PC-3 (cell line): ENCODE measurements at regions not wholly inside any gene's neighbourhood (a gene's known extent, or its start where the extent isn't known, plus 50 kb on each side); places are given as distances from the start of the nearest gene placed in this dataset.
A peak's percentile ranks its signal among the peaks of the same experiment; 100 is the strongest.

Experiments
- ATAC-seq: fragments of 200-7000 bp; cut with Tn5 transposase; 2 replicates; pipeline ENCODE4 v1.9.1; 2020; ENCODE audit warnings: mild to moderate bottlenecking, moderate library complexity
- BruUV-seq: library from RNA; stranded (reverse); fragments of 400-500 nt; replicated peaks from 2 replicates; lab custom pipeline; 2021; lab: Mats Ljungman, UMichigan
- CTCF ChIA-PET: fragments of 300-600 bp; sonication (Branson Sonifier 250); formaldehyde crosslinking; loops from one replicate; lab custom pipeline; 2022; ENCODE audit warnings: antibody characterized with exemption; lab: Charles Lee
- POLR2A ChIA-PET: fragments of 300-600 bp; sonication (Branson Sonifier 250); formaldehyde crosslinking; loops from one replicate; lab custom pipeline; 2022; ENCODE audit warnings: antibody characterized with exemption; ENCODE audit not compliant: unreplicated experiment; lab: Charles Lee
- DNase-seq: peaks from one replicate; pipeline ENCODE4 v3.0.0-alpha.2; 2015
- H2AFZ ChIP-seq: fragments of 300-600 bp; sonication (generic); 2 replicates; pipeline ENCODE4 v1.6.0; 2016; ENCODE audit warnings: antibody characterized with exemption, low read length
- H3F3A ChIP-seq: fragments of 300-600 bp; sonication (generic); one replicate; pipeline ENCODE4 v1.6.0; 2017; ENCODE audit warnings: antibody characterized with exemption, low read length, control low read depth, mild to moderate bottlenecking; ENCODE audit not compliant: unreplicated experiment
- H3K27ac ChIP-seq: fragments of 300-600 bp; sonication (generic); 2 replicates; pipeline ENCODE4 v1.5.1; 2016; ENCODE audit warnings: mild to moderate bottlenecking, low read length
- H3K27me3 ChIP-seq: fragments of 300-600 bp; sonication (generic); 2 replicates; pipeline ENCODE4 v1.6.1; 2016; ENCODE audit warnings: low read length, mixed read lengths
- H3K36me3 ChIP-seq: fragments of 300-600 bp; sonication (generic); 2 replicates; pipeline ENCODE4 v1.6.1; 2016; ENCODE audit warnings: low read depth, mixed run types, low read length, mixed read lengths
- H3K4me1 ChIP-seq: fragments of 300-600 bp; sonication (generic); 2 replicates; pipeline ENCODE4 v1.5.1; 2016; ENCODE audit warnings: low read length; ENCODE audit not compliant: insufficient read depth
- H3K4me2 ChIP-seq: fragments of 300-600 bp; sonication (generic); 2 replicates; pipeline ENCODE4 v1.6.0; 2016; ENCODE audit warnings: low read length
- H3K4me3 ChIP-seq: fragments of 300-600 bp; sonication (generic); 2 replicates; pipeline ENCODE4 v1.5.1; 2016; ENCODE audit warnings: mild to moderate bottlenecking, low read length, mixed read lengths
- H3K79me2 ChIP-seq: fragments of 300-600 bp; sonication (generic); 2 replicates; pipeline ENCODE4 v1.6.1; 2017; ENCODE audit warnings: low read length, mixed read lengths
- H3K9ac ChIP-seq: fragments of 300-600 bp; sonication (generic); 2 replicates; pipeline ENCODE4 v1.6.0; 2016; ENCODE audit warnings: mild to moderate bottlenecking, low read length
- H3K9me2 ChIP-seq: fragments of 300-600 bp; sonication (generic); replicated peaks from 2 replicates; pipeline ENCODE4 v1.6.1; 2016; ENCODE audit warnings: mixed run types, low read length, mixed read lengths
- H3K9me3 ChIP-seq: fragments of 300-600 bp; sonication (generic); 2 replicates; pipeline ENCODE4 v1.6.1; 2016; ENCODE audit warnings: low read length, mixed read lengths
- H4K20me1 ChIP-seq: fragments of 300-600 bp; sonication (generic); 2 replicates; pipeline ENCODE4 v1.6.1; 2016; ENCODE audit warnings: low read length, mixed read lengths
- EZH2 ChIP-seq: fragments of 300-600 bp; sonication (generic); IDR thresholded peaks from one replicate; pipeline ENCODE4 v1.6.1; 2017; ENCODE audit warnings: antibody characterized with exemption, mild to moderate bottlenecking, low read length; ENCODE audit not compliant: unreplicated experiment
- EZH2phosphoT487 ChIP-seq: fragments of 300-600 bp; sonication (generic); IDR thresholded peaks from 2 replicates; pipeline ENCODE4 v1.6.1; 2018; ENCODE audit warnings: mild to moderate bottlenecking, antibody characterized with exemption, low read length, borderline replicate concordance
- intact Hi-C: fragments of 100-400 bp; cut with micrococcal nuclease; formaldehyde crosslinking; loops from 2 replicates; pipeline ENCODE4 v1.9.0; 2023
- TF ChIP-seq, protein P1 (sequence below): fragments of 300-600 bp; sonication (generic); conservative IDR thresholded peaks from 2 replicates; pipeline ENCODE4 v1.5.1; 2017; ENCODE audit warnings: antibody characterized with exemption, low read depth, mild to moderate bottlenecking, low read length

DNA sequence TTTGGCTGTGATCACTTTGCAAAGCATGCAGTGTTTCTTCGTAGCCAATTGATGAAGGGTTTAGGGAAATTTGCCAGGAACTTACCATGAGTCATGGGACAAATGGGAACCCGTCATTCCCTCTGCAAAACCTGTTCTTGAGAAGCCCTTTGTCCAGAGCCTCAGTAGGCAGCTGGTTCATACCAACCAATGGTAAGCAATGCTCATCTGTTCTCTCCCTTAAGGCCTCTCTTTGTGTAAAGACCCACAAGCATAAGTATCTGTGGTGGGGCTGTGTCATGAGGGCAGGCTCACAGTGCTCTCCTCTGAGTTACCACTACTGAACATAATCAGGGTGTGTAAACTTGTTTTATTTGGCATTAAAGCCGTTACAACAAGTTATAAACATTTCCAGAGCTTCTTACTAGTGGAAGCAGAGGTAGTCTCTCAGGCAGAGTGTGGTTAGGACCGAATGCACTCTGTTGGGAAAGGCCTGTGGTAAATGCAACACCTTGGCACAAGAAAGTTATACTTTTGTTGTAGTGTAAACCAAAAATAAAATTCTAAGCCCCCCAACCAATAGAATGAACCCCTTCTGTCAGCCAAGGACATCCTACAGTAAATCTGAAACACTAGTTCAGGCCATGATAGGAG, 119.8 kb downstream of the SINHCAF start:
- H2AFZ ChIP-seq, result no peak overlapping the region
- intact Hi-C loops, result no loop called here
- H3K27ac ChIP-seq, result peak overlapping the region; percentile 73
- H3K4me1 ChIP-seq, result peaks cover 64% of the 10 kb centered on the region
- TF ChIP-seq, protein P1, sequence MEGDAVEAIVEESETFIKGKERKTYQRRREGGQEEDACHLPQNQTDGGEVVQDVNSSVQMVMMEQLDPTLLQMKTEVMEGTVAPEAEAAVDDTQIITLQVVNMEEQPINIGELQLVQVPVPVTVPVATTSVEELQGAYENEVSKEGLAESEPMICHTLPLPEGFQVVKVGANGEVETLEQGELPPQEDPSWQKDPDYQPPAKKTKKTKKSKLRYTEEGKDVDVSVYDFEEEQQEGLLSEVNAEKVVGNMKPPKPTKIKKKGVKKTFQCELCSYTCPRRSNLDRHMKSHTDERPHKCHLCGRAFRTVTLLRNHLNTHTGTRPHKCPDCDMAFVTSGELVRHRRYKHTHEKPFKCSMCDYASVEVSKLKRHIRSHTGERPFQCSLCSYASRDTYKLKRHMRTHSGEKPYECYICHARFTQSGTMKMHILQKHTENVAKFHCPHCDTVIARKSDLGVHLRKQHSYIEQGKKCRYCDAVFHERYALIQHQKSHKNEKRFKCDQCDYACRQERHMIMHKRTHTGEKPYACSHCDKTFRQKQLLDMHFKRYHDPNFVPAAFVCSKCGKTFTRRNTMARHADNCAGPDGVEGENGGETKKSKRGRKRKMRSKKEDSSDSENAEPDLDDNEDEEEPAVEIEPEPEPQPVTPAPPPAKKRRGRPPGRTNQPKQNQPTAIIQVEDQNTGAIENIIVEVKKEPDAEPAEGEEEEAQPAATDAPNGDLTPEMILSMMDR, result no peak
- no peak for TF ChIP-seq EZH2phosphoT487
- TF ChIP-seq EZH2, result no peak
- DNase-seq (peak; percentile 98), ATAC-seq (peak; percentile 62)
- ChIA-PET CTCF (no interaction called here), POLR2A (no interaction called here)
- H3K27me3 ChIP-seq, result no peaks in the 10 kb centered on the region
- no peaks in the 10 kb centered on the region for H3K36me3 ChIP-seq
- no peaks in the 10 kb centered on the region for H3K9me3 ChIP-seq
- H4K20me1 ChIP-seq, result no peaks in the 10 kb centered on the region
- H3F3A ChIP-seq, result no peaks in the 10 kb centered on the region
- BruUV-seq, result no TSS peak
- no peaks in the 10 kb centered on the region for H3K79me2 ChIP-seq
- H3K9me2 ChIP-seq, result no peaks in the 10 kb centered on the region
- no peak overlapping the region for H3K4me3 ChIP-seq
- 0 out of 2 replicates have a peak overlapping the region, but pooled peaks have one; percentile 25 for H3K4me2 ChIP-seq
- peak overlapping the region; percentile 40 for H3K9ac ChIP-seq

DNA sequence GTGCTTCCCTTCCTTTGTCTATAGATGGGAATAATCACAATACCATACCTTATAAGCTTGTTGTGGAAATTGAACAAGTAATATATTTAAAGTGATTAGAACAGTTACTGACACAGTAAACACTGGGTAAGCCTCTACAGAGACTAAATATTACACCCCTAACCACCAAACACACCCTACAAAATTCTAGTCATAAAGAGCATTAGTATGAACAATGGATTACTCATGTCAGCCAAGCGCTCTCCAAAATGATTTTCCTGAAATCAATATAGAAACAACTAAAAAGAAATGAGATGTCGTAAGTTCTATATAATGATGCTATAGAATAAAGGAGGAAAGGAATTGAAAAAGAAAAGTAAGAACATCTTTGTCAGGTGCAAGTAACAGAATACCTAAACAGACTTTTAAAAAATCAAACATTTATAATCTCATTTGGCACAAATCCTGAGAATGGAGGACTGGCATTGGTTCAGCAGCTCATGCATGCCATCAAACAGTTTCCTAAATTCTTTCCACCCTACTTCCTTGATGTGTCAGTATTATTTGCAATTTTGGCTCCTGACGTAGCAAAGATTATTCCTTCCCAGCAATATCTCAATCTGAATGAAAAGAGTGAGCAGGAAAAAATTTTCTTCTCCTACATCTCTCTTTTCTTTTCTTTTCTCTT, 118.0 kb downstream of the SINHCAF start:
- H3K9ac ChIP-seq, result peak overlapping the region; percentile 22; the same call in 1 of the 2 replicates
- no peak overlapping the region for H2AFZ ChIP-seq
- H3K4me2 ChIP-seq, result peak overlapping the region; percentile 29
- no peaks in the 10 kb centered on the region for H3K79me2 ChIP-seq
- no peaks in the 10 kb centered on the region for H3K27me3 ChIP-seq
- intact Hi-C loops, result no loop called here
- DNase-seq, result peak; percentile 74
- peak; percentile 58 for ATAC-seq
- ChIA-PET CTCF (no interaction called here), POLR2A (no interaction called here)
- no peaks in the 10 kb centered on the region for H3K9me3 ChIP-seq
- no peaks in the 10 kb centered on the region for H3K9me2 ChIP-seq
- no peaks in the 10 kb centered on the region for H4K20me1 ChIP-seq
- BruUV-seq, result no TSS peak
- H3F3A ChIP-seq, result no peaks in the 10 kb centered on the region
- peaks cover 54% of the 10 kb centered on the region for H3K4me1 ChIP-seq
- peak overlapping the region; percentile 74 for H3K27ac ChIP-seq
- no peak for TF ChIP-seq EZH2
- TF ChIP-seq EZH2phosphoT487, result no peak
- TF ChIP-seq, protein P1, result no peak
- H3K36me3 ChIP-seq, result no peaks in the 10 kb centered on the region
- H3K4me3 ChIP-seq, result no peak overlapping the region

DNA sequence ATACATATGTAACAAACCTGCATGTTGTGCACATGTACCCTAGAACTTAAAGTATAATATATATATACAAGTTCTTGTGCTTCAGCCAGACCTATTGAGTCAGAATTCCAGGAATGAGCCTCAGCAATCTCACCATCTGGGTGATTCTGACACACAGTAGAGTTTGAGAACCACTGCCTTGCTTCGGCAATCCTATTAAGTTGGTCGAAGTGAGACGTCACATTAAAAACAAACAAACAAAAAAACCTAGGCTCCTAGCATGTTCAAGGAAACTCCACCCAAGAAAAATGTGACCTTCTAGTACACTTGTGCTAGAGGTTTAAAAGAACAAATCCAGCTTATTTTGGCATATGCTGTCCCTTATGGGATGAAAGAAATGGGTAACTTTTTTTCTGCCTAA, 115.8 kb downstream of the SINHCAF start:
- intact Hi-C loops, result no loop called here
- no peaks in the 10 kb centered on the region for H3K9me3 ChIP-seq
- H3F3A ChIP-seq, result no peaks in the 10 kb centered on the region
- no peak overlapping the region for H3K4me3 ChIP-seq
- H3K27ac ChIP-seq, result no peak overlapping the region
- CTCF ChIA-PET, result no interaction called here
- DNase-seq (no peak), ATAC-seq (no peak)
- H3K9ac ChIP-seq, result no peak overlapping the region
- H3K9me2 ChIP-seq, result no peaks in the 10 kb centered on the region
- H3K27me3 ChIP-seq, result no peaks in the 10 kb centered on the region; the same call in 1 of the 2 replicates
- no peaks in the 10 kb centered on the region for H3K36me3 ChIP-seq
- TF ChIP-seq, protein P1, result no peak
- TF ChIP-seq EZH2, result no peak
- no peak for TF ChIP-seq EZH2phosphoT487
- peaks cover 37% of the 10 kb centered on the region for H3K4me1 ChIP-seq
- BruUV-seq, result no TSS peak
- no peaks in the 10 kb centered on the region for H4K20me1 ChIP-seq
- H3K4me2 ChIP-seq, result no peak overlapping the region
- H3K79me2 ChIP-seq, result no peaks in the 10 kb centered on the region
- POLR2A ChIA-PET, result no interaction called here
- no peak overlapping the region for H2AFZ ChIP-seq
